GM18868 (cell line): ENCODE measurements at regions not wholly inside any gene's neighbourhood (a gene's known extent, or its start where the extent isn't known, plus 50 kb on each side); places are given as distances from the start of the nearest gene placed in this dataset.
"Not testable (repeated sequence)": the region's sequence is repeated elsewhere in the genome, so short reads cannot be mapped to it uniquely, and the experiment has no call there.

Source experiments
- ATAC-seq: cut with Tn5 transposase; IDR thresholded peaks from one replicate; pipeline ENCODE4 v1.9.1; 2021; ENCODE audit warnings: mild to moderate bottlenecking, moderate library complexity; ENCODE audit not compliant: unreplicated experiment

GRCh38 chr6:67811239-67812037 lies 823.6 kb upstream of the ADGRB3 start:
- no peak for ATAC-seq

GRCh38 chr6:67804808-67805207 lies 830.3 kb upstream of the ADGRB3 start:
- not testable (repeated sequence) for ATAC-seq

- no peak for ATAC-seq
Observed at GRCh38 chr6:67802771-67803170, 832.3 kb upstream of the ADGRB3 start.

GRCh38 chr6:67792996-67793395 lies 842.1 kb upstream of the ADGRB3 start:
- no peak for ATAC-seq

GRCh38 chr6:67790569-67790968 lies 844.5 kb upstream of the ADGRB3 start:
- no peak for ATAC-seq

GRCh38 chr6:67787119-67787518 lies 848.0 kb upstream of the ADGRB3 start:
- not testable (repeated sequence) for ATAC-seq

GRCh38 chr6:67779876-67780275 lies 855.2 kb upstream of the ADGRB3 start:
- ATAC-seq, result no peak

GRCh38 chr6:67775333-67775732 lies 859.7 kb upstream of the ADGRB3 start:
- no peak for ATAC-seq

- ATAC-seq, result peak; percentile 76
Observed at GRCh38 chr6:67768972-67769371, 866.1 kb upstream of the ADGRB3 start.

GRCh38 chr6:67767046-67767822 lies 867.8 kb upstream of the ADGRB3 start:
- ATAC-seq, result not testable (repeated sequence)

- no peak for ATAC-seq
Observed at GRCh38 chr6:67766057-67766456, 869.0 kb upstream of the ADGRB3 start.

- no peak for ATAC-seq
Observed at GRCh38 chr6:67759001-67759400, 876.1 kb upstream of the ADGRB3 start.

- ATAC-seq, result no peak
Observed at GRCh38 chr6:67757465-67758033, 877.5 kb upstream of the ADGRB3 start.

GRCh38 chr6:67748521-67748920 lies 886.6 kb upstream of the ADGRB3 start:
- no peak for ATAC-seq

GRCh38 chr6:67736816-67737215 lies 898.3 kb upstream of the ADGRB3 start:
- ATAC-seq, result no peak

- ATAC-seq, result no peak
Observed at GRCh38 chr6:67736161-67736560, 898.9 kb upstream of the ADGRB3 start.

- ATAC-seq, result no peak
Observed at GRCh38 chr6:67735623-67736022, 899.5 kb upstream of the ADGRB3 start.

GRCh38 chr6:67722861-67723261 lies 912.2 kb upstream of the ADGRB3 start:
- ATAC-seq, result no peak

GRCh38 chr6:67717281-67717680 lies 917.8 kb upstream of the ADGRB3 start:
- no peak for ATAC-seq

GRCh38 chr6:67706388-67706787 lies 928.7 kb upstream of the ADGRB3 start:
- ATAC-seq, result peak; percentile 54

- ATAC-seq, result no peak
Observed at GRCh38 chr6:67698534-67698933, 936.5 kb upstream of the ADGRB3 start.

- ATAC-seq, result no peak
Observed at GRCh38 chr6:67694127-67694526, 941.0 kb upstream of the ADGRB3 start.
